ENCODE measurements at regions not wholly inside any gene's neighbourhood (a gene's known extent, or its start where the extent isn't known, plus 50 kb on each side); places are given as distances from the start of the nearest gene placed in this dataset.

GRCh38 chr7:50203521-50203920 is 101.0 kb upstream of the IKZF1 start:
- H3K27me3 ChIP-seq = no peaks in the 10 kb centered on the region
- no peaks in the 10 kb centered on the region for H3K36me3 ChIP-seq
- H3K4me3 ChIP-seq = no peak overlapping the region
- intact Hi-C loops (cut with DNase I) = no loop called here
- TF ChIP-seq, protein P1, sequence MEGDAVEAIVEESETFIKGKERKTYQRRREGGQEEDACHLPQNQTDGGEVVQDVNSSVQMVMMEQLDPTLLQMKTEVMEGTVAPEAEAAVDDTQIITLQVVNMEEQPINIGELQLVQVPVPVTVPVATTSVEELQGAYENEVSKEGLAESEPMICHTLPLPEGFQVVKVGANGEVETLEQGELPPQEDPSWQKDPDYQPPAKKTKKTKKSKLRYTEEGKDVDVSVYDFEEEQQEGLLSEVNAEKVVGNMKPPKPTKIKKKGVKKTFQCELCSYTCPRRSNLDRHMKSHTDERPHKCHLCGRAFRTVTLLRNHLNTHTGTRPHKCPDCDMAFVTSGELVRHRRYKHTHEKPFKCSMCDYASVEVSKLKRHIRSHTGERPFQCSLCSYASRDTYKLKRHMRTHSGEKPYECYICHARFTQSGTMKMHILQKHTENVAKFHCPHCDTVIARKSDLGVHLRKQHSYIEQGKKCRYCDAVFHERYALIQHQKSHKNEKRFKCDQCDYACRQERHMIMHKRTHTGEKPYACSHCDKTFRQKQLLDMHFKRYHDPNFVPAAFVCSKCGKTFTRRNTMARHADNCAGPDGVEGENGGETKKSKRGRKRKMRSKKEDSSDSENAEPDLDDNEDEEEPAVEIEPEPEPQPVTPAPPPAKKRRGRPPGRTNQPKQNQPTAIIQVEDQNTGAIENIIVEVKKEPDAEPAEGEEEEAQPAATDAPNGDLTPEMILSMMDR (IDR thresholded peaks at IDR 0.05) = no peak
- ATAC-seq (no peak), DNase-seq (no peak)
- H3K4me1 ChIP-seq = peaks cover 0 to 35% of the 10 kb centered on the region in 2 donors
- no peak overlapping the region for H3K27ac ChIP-seq
- H3K9me3 ChIP-seq = no peaks in the 10 kb centered on the region

- intact Hi-C loops (cut with DNase I) = no loop called here
- no peak overlapping the region for H3K4me3 ChIP-seq
- no peak for DNase-seq
- ATAC-seq = no peak
- H3K36me3 ChIP-seq = no peaks in the 10 kb centered on the region
- H3K4me1 ChIP-seq = peaks cover 0 to 22% of the 10 kb centered on the region in 2 donors
- no peaks in the 10 kb centered on the region for H3K27me3 ChIP-seq
- no peaks in the 10 kb centered on the region for H3K9me3 ChIP-seq
- TF ChIP-seq, protein P1 (IDR thresholded peaks at IDR 0.05) = no peak
- H3K27ac ChIP-seq = no peak overlapping the region
Measured at GRCh38 chr7:50202052-50202555, 102.4 kb upstream of the IKZF1 start.

DNA sequence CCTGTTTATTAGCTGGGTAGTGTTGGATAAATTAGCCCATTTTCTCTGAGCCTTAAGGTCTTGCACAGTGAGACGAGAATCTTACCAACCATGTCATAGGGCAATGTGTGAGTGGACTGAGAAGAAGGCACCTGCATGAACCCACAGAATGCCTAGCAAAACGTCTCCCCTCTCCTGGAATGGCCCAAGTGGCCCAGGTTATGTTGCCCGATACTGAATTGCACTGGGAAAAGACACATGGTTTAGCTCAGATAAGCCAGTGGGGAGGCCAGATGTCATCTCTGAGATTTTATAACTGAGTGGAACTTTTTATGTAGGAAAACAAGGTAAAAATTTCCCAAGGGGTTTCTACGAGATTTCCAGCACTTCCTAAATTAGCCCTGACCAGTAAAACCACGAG is 104.7 kb upstream of the IKZF1 start:
- no peak overlapping the region for H3K4me3 ChIP-seq
- H3K9me3 ChIP-seq = no peaks in the 10 kb centered on the region
- H3K4me1 ChIP-seq = no peaks in the 10 kb centered on the region
- H3K27me3 ChIP-seq = no peaks in the 10 kb centered on the region
- DNase-seq = no peak
- TF ChIP-seq, protein P1 (IDR thresholded peaks at IDR 0.05) = no peak
- H3K36me3 ChIP-seq = no peaks in the 10 kb centered on the region
- intact Hi-C loops (cut with DNase I) = no loop called here
- no peak for ATAC-seq
- H3K27ac ChIP-seq = no peak overlapping the region

GRCh38 chr7:50197549-50197948 is 104.5 kb upstream of the ZPBP start:
- H3K36me3 ChIP-seq = no peaks in the 10 kb centered on the region
- H3K27me3 ChIP-seq = no peaks in the 10 kb centered on the region
- H3K4me3 ChIP-seq = no peak overlapping the region
- TF ChIP-seq, protein P1 (IDR thresholded peaks at IDR 0.05) = no peak
- ATAC-seq (no peak), DNase-seq (no peak)
- H3K4me1 ChIP-seq = no peaks in the 10 kb centered on the region
- intact Hi-C loops (cut with DNase I) = no loop called here
- no peaks in the 10 kb centered on the region for H3K9me3 ChIP-seq
- H3K27ac ChIP-seq = no peak overlapping the region

DNA sequence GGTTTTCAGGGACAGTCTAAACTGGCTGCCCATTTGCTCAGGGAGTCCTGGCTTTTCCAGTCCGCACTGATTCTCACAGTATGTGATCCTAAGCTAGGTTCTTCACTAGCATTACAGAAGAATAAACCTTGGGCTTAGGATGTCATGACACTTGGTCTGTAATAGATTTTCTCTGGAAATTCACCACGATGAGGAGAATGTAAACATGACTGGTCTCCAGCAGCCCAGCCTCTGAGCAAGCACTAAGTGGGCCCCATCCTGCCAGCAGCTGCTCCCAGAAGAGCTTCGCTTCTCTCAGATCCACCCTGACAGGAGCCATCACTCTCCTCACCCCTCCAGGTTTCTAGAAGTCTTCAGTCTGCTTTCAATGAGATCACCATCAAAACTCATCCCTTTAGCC is 103.7 kb upstream of the ZPBP start:
- Histone ChIP-seq H3K4me1 (no peaks in the 10 kb centered on the region), H3K4me3 (no peak overlapping the region), H3K36me3 (no peaks in the 10 kb centered on the region), H3K9me3 (no peaks in the 10 kb centered on the region), H3K27ac (no peak overlapping the region), H3K27me3 (no peaks in the 10 kb centered on the region)
- TF ChIP-seq, protein P1 (IDR thresholded peaks at IDR 0.05) = no peak
- ATAC-seq = no peak
- intact Hi-C loops (cut with DNase I) = no loop called here
- DNase-seq = no peak

Measured in left lung (tissue), 4 donors.